ENCODE measurements at regions not wholly inside any gene's neighbourhood (a gene's known extent, or its start where the extent isn't known, plus 50 kb on each side); places are given as distances from the start of the nearest gene placed in this dataset.
"Not testable (repeated sequence)": the region's sequence is repeated elsewhere in the genome, so short reads cannot be mapped to it uniquely, and the experiment has no call there.

- H3K27ac ChIP-seq (ENCODE audit: control insufficient read depth, insufficient read depth, low read length); H3K4me3 ChIP-seq (ENCODE audit: control insufficient read depth in 2 of 3, extremely low read depth in 1 of 3, insufficient read depth in 2 of 3, low read depth in 1 of 3, low read length in 3 of 3); H3K27me3 ChIP-seq (ENCODE audit: control insufficient read depth, extremely low read depth, insufficient read depth, low read length); DNase-seq (ENCODE audit: low read depth, low spot score); H3K4me1 ChIP-seq (ENCODE audit: control insufficient read depth, extremely low read depth, insufficient read depth, low read length); FAIRE-seq; H2AFZ ChIP-seq (ENCODE audit: control insufficient read depth, low read length); H3K79me2 ChIP-seq (ENCODE audit: control insufficient read depth, insufficient read depth, low read length); H3K9me1 ChIP-seq (ENCODE audit: control insufficient read depth, extremely low read depth, insufficient read depth, low read length); dilution Hi-C loops (cut with MboI; ENCODE audit: extremely low pct_ligation_motif_present, low sequenced_read_pairs); H3K9ac ChIP-seq (ENCODE audit: control insufficient read depth, extremely low read depth, insufficient read depth, low read length); H3K36me3 ChIP-seq (ENCODE audit: control insufficient read depth in 2 of 2, extremely low read depth in 1 of 2, insufficient read depth in 2 of 2, low read length in 2 of 2); H3K4me2 ChIP-seq (ENCODE audit: control insufficient read depth, extremely low read depth, insufficient read depth, low read depth, low read length); H4K20me1 ChIP-seq (ENCODE audit: control insufficient read depth, extremely low read depth, insufficient read depth, low read length): not testable (repeated sequence)
- H3K9me3 ChIP-seq (ENCODE audit: control insufficient read depth, low read depth, low read length): peaks cover 20% of the 10 kb centered on the region
Observed at GRCh38 chr20:30814312-30814639, 443.2 kb upstream of the DEFB115 start.

GRCh38 chr20:30815027-30815576 is 442.4 kb upstream of the DEFB115 start:
- H3K9me1 ChIP-seq (ENCODE audit: control insufficient read depth, extremely low read depth, insufficient read depth, low read length); H3K4me2 ChIP-seq (ENCODE audit: control insufficient read depth, extremely low read depth, insufficient read depth, low read depth, low read length); H2AFZ ChIP-seq (ENCODE audit: control insufficient read depth, low read length); dilution Hi-C loops (cut with MboI; ENCODE audit: extremely low pct_ligation_motif_present, low sequenced_read_pairs); H3K36me3 ChIP-seq (ENCODE audit: control insufficient read depth in 2 of 2, extremely low read depth in 1 of 2, insufficient read depth in 2 of 2, low read length in 2 of 2); H3K79me2 ChIP-seq (ENCODE audit: control insufficient read depth, insufficient read depth, low read length); DNase-seq (ENCODE audit: low read depth, low spot score); H3K4me3 ChIP-seq (ENCODE audit: control insufficient read depth in 2 of 3, extremely low read depth in 1 of 3, insufficient read depth in 2 of 3, low read depth in 1 of 3, low read length in 3 of 3); H4K20me1 ChIP-seq (ENCODE audit: control insufficient read depth, extremely low read depth, insufficient read depth, low read length); H3K27ac ChIP-seq (ENCODE audit: control insufficient read depth, insufficient read depth, low read length); H3K9ac ChIP-seq (ENCODE audit: control insufficient read depth, extremely low read depth, insufficient read depth, low read length); H3K4me1 ChIP-seq (ENCODE audit: control insufficient read depth, extremely low read depth, insufficient read depth, low read length); FAIRE-seq; H3K27me3 ChIP-seq (ENCODE audit: control insufficient read depth, extremely low read depth, insufficient read depth, low read length): not testable (repeated sequence)
- peaks cover 20% of the 10 kb centered on the region for H3K9me3 ChIP-seq (ENCODE audit: control insufficient read depth, low read depth, low read length)

- Histone ChIP-seq H3K9me1 (ENCODE audit: control insufficient read depth, extremely low read depth, insufficient read depth, low read length) (no peaks in the 10 kb centered on the region), H3K9me3 (ENCODE audit: control insufficient read depth, low read depth, low read length) (peaks cover 20% of the 10 kb centered on the region), H4K20me1 (ENCODE audit: control insufficient read depth, extremely low read depth, insufficient read depth, low read length) (no peaks in the 10 kb centered on the region), H3K4me3 (ENCODE audit: control insufficient read depth in 2 of 3, extremely low read depth in 1 of 3, insufficient read depth in 2 of 3, low read depth in 1 of 3, low read length in 3 of 3) (no peak overlapping the region), H3K9ac (ENCODE audit: control insufficient read depth, extremely low read depth, insufficient read depth, low read length) (no peak overlapping the region), H3K27me3 (ENCODE audit: control insufficient read depth, extremely low read depth, insufficient read depth, low read length) (no peaks in the 10 kb centered on the region), H2AFZ (ENCODE audit: control insufficient read depth, low read length) (no peak overlapping the region), H3K27ac (ENCODE audit: control insufficient read depth, insufficient read depth, low read length) (no peak overlapping the region), H3K4me1 (ENCODE audit: control insufficient read depth, extremely low read depth, insufficient read depth, low read length) (no peaks in the 10 kb centered on the region), H3K36me3 (ENCODE audit: control insufficient read depth in 2 of 2, extremely low read depth in 1 of 2, insufficient read depth in 2 of 2, low read length in 2 of 2) (no peaks in the 10 kb centered on the region), H3K79me2 (ENCODE audit: control insufficient read depth, insufficient read depth, low read length) (no peaks in the 10 kb centered on the region), H3K4me2 (ENCODE audit: control insufficient read depth, extremely low read depth, insufficient read depth, low read depth, low read length) (no peak overlapping the region)
- DNase-seq (ENCODE audit: low read depth, low spot score): no peak
- dilution Hi-C loops (cut with MboI; ENCODE audit: extremely low pct_ligation_motif_present, low sequenced_read_pairs): no loop called here
- no peak for FAIRE-seq
- no peak for TF ChIP-seq CTCF (optimal IDR thresholded peaks at IDR 0.05 in 1 of 3, IDR thresholded peaks at IDR 0.05 in 1 of 3, conservative IDR thresholded peaks at IDR 0.05 in 1 of 3; ENCODE audit: extremely low read depth in 1 of 3, insufficient read depth in 2 of 3, low read length in 3 of 3)
- TF ChIP-seq EZH2 (IDR thresholded peaks at IDR 0.05; ENCODE audit: low read length): no peak
Observed at GRCh38 chr20:30815577-30816181, 441.8 kb upstream of the DEFB115 start.

Measured in keratinocyte (primary cell).